ENCODE measurements at regions not wholly inside any gene's neighbourhood (a gene's known extent, or its start where the extent isn't known, plus 50 kb on each side); places are given as distances from the start of the nearest gene placed in this dataset.

- TF ChIP-seq ZNF274 (IDR thresholded peaks at IDR 0.05; ENCODE audit: low read depth, low read length) = no peak
- no peak for TF ChIP-seq YY1 (IDR thresholded peaks at IDR 0.05; ENCODE audit: insufficient read depth, insufficient read length)
- no peak for TF ChIP-seq SUZ12 (IDR thresholded peaks at IDR 0.05; ENCODE audit: extremely low read depth, insufficient read depth, insufficient read length)
Observed at GRCh38 chr12:58368001-58368400, 426.6 kb downstream of the ATP23 start.
